Panc1 (cell line): ENCODE measurements at regions not wholly inside any gene's neighbourhood (a gene's known extent, or its start where the extent isn't known, plus 50 kb on each side); places are given as distances from the start of the nearest gene placed in this dataset.

ENCODE experiments used
- ATAC-seq: fragments of 200-7000 bp; cut with Tn5 transposase; 2 replicates; pipeline ENCODE4 v1.9.1; 2020; ENCODE audit warnings: mild to moderate bottlenecking, moderate library complexity
- BruUV-seq: library from RNA; stranded (reverse); fragments of 400-500 nt; replicated peaks from 2 replicates; lab custom pipeline; 2021; lab: Mats Ljungman, UMichigan
- CTCF ChIA-PET: fragments of 300-600 bp; sonication (Branson Sonifier 250); formaldehyde crosslinking; loops from one replicate; lab custom pipeline; 2022; ENCODE audit warnings: antibody characterized with exemption; lab: Charles Lee
- POLR2A ChIA-PET: fragments of 300-600 bp; sonication (Branson Sonifier 250); formaldehyde crosslinking; loops from one replicate; lab custom pipeline; 2022; ENCODE audit warnings: antibody characterized with exemption; lab: Charles Lee
- DNase-seq: peaks from one replicate; pipeline ENCODE4 v3.0.0-alpha.2; 2010; ENCODE audit warnings: low read depth, low spot score
- H3K27ac ChIP-seq: 2 replicates; pipeline ENCODE4 v1.5.1; 2011; ENCODE audit warnings: mild to moderate bottlenecking, low read length, inconsistent platforms
- H3K27me3 ChIP-seq: fragments of 200-500 bp; sonication (Bioruptor generic); 2 replicates; pipeline ENCODE4 v1.6.0; 2014; ENCODE audit warnings: low read length, inconsistent platforms; ENCODE audit not compliant: control insufficient read depth, insufficient read depth
- H3K36me3 ChIP-seq: fragments of 200-500 bp; sonication (Bioruptor generic); 2 replicates; pipeline ENCODE4 v1.5.1; 2014; ENCODE audit warnings: inconsistent platforms, mild to moderate bottlenecking, low read length, moderate library complexity; ENCODE audit not compliant: control insufficient read depth, insufficient read depth
- H3K4me1 ChIP-seq: 2 replicates; pipeline ENCODE4 v1.5.1; 2011; ENCODE audit warnings: inconsistent platforms, mild to moderate bottlenecking, low read length, moderate library complexity; ENCODE audit not compliant: control insufficient read depth, insufficient read depth
- H3K4me3 ChIP-seq, 2 experiments: 2 replicates each; pipeline ENCODE4 v1.5.1; 2011 to 2012; ENCODE audit warnings: low read depth in 2 of 2, low read length in 2 of 2, mild to moderate bottlenecking in 2 of 2, inconsistent platforms in 1 of 2, moderate library complexity in 1 of 2
- H3K9me3 ChIP-seq: fragments of 200-500 bp; sonication (Bioruptor generic); 2 replicates; pipeline ENCODE4 v1.5.1; 2014; ENCODE audit warnings: low read depth, mild to moderate bottlenecking, inconsistent platforms, low read length, moderate library complexity; ENCODE audit not compliant: control insufficient read depth, insufficient read depth
- POLR2AphosphoS5 ChIP-seq: IDR thresholded peaks from 2 replicates; pipeline ENCODE4 v1.6.1; 2012; ENCODE audit warnings: mild to moderate bottlenecking, low read depth, low read length, moderate library complexity
- SIN3A ChIP-seq: IDR thresholded peaks from 2 replicates; pipeline ENCODE4 v1.6.1; 2012; ENCODE audit warnings: low read depth, mild to moderate bottlenecking, low read length, moderate library complexity, borderline replicate concordance; ENCODE audit not compliant: insufficient read depth
- TCF7L2 ChIP-seq: IDR thresholded peaks from 2 replicates; pipeline ENCODE4 v1.6.1; 2011; ENCODE audit warnings: mild to moderate bottlenecking, low read depth, low read length, inconsistent platforms
- in situ Hi-C: cut with HindIII; loops from 2 replicates; pipeline ENCODE4 v1.10.0; 2016; ENCODE audit warnings: low sequenced_read_pairs, low pct_unique_long_range_greater_than_20kb
- intact Hi-C: fragments of 100-400 bp; cut with micrococcal nuclease; formaldehyde crosslinking; loops from one replicate; pipeline ENCODE4 v1.10.0; 2022; ENCODE audit not compliant: unreplicated experiment
- TF ChIP-seq, protein P1 (sequence below): fragments of 450-650 bp; IDR thresholded peaks from 2 replicates; pipeline ENCODE4 v1.5.1; 2017; ENCODE audit warnings: mild to moderate bottlenecking
- TF ChIP-seq, protein P2 (sequence below), 2 experiments: IDR thresholded peaks; 2 replicates each; pipeline ENCODE4 v1.6.1; 2011 to 2012; ENCODE audit warnings: low read depth in 2 of 2, control low read depth in 1 of 2, low read length in 1 of 2, mild to moderate bottlenecking in 1 of 2, moderate library complexity in 1 of 2; ENCODE audit not compliant: insufficient read depth in 1 of 2

- Histone ChIP-seq H3K9me3 (no peaks in the 10 kb centered on the region), H3K4me1 (no peaks in the 10 kb centered on the region), H3K27me3 (no peaks in the 10 kb centered on the region), H3K4me3 (no peak overlapping the region), H3K27ac (no peak overlapping the region), H3K36me3 (no peaks in the 10 kb centered on the region)
- intact Hi-C loops (no loop called here), in situ Hi-C loops (no loop called here)
- TF ChIP-seq SIN3A (no peak), POLR2AphosphoS5 (no peak), TCF7L2 (no peak)
- TF ChIP-seq, protein P1, sequence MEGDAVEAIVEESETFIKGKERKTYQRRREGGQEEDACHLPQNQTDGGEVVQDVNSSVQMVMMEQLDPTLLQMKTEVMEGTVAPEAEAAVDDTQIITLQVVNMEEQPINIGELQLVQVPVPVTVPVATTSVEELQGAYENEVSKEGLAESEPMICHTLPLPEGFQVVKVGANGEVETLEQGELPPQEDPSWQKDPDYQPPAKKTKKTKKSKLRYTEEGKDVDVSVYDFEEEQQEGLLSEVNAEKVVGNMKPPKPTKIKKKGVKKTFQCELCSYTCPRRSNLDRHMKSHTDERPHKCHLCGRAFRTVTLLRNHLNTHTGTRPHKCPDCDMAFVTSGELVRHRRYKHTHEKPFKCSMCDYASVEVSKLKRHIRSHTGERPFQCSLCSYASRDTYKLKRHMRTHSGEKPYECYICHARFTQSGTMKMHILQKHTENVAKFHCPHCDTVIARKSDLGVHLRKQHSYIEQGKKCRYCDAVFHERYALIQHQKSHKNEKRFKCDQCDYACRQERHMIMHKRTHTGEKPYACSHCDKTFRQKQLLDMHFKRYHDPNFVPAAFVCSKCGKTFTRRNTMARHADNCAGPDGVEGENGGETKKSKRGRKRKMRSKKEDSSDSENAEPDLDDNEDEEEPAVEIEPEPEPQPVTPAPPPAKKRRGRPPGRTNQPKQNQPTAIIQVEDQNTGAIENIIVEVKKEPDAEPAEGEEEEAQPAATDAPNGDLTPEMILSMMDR: no peak
- TF ChIP-seq, protein P2, sequence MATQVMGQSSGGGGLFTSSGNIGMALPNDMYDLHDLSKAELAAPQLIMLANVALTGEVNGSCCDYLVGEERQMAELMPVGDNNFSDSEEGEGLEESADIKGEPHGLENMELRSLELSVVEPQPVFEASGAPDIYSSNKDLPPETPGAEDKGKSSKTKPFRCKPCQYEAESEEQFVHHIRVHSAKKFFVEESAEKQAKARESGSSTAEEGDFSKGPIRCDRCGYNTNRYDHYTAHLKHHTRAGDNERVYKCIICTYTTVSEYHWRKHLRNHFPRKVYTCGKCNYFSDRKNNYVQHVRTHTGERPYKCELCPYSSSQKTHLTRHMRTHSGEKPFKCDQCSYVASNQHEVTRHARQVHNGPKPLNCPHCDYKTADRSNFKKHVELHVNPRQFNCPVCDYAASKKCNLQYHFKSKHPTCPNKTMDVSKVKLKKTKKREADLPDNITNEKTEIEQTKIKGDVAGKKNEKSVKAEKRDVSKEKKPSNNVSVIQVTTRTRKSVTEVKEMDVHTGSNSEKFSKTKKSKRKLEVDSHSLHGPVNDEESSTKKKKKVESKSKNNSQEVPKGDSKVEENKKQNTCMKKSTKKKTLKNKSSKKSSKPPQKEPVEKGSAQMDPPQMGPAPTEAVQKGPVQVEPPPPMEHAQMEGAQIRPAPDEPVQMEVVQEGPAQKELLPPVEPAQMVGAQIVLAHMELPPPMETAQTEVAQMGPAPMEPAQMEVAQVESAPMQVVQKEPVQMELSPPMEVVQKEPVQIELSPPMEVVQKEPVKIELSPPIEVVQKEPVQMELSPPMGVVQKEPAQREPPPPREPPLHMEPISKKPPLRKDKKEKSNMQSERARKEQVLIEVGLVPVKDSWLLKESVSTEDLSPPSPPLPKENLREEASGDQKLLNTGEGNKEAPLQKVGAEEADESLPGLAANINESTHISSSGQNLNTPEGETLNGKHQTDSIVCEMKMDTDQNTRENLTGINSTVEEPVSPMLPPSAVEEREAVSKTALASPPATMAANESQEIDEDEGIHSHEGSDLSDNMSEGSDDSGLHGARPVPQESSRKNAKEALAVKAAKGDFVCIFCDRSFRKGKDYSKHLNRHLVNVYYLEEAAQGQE (IDR thresholded peaks at IDR 0.05; ENCODE audit: insufficient read depth in 1 of 2, low read depth in 2 of 2, low read length in 1 of 2): no peak
- ChIA-PET CTCF (no interaction called here), POLR2A (no interaction called here)
- DNase-seq (no peak), ATAC-seq (no peak)
- no TSS peak for BruUV-seq
These were observed 389.8 kb downstream of the SEC14L1 start for GRCh38 chr17:77530591-77530990.

- Histone ChIP-seq H3K9me3 (no peaks in the 10 kb centered on the region), H3K27me3 (0 out of 2 replicates have a peak, but pooled peaks cover under 1% of the 10 kb centered on the region), H3K27ac (no peak overlapping the region), H3K4me3 (no peak overlapping the region), H3K36me3 (no peaks in the 10 kb centered on the region), H3K4me1 (no peaks in the 10 kb centered on the region)
- DNase-seq (no peak), ATAC-seq (no peak)
- intact Hi-C loops: no loop called here
- ChIA-PET CTCF (no interaction called here), POLR2A (no interaction called here)
- BruUV-seq: no TSS peak
- TF ChIP-seq, protein P1: no peak
- TF ChIP-seq POLR2AphosphoS5 (no peak), TCF7L2 (no peak), SIN3A (no peak)
- TF ChIP-seq, protein P2 (IDR thresholded peaks at IDR 0.05; ENCODE audit: insufficient read depth in 1 of 2, low read depth in 2 of 2, low read length in 1 of 2): no peak
- in situ Hi-C loops: no loop called here
These were observed 390.2 kb downstream of the SEC14L1 start for GRCh38 chr17:77531002-77531401.
